ENCODE measurements at regions not wholly inside any gene's neighbourhood (a gene's known extent, or its start where the extent isn't known, plus 50 kb on each side); places are given as distances from the start of the nearest gene placed in this dataset.

DNA sequence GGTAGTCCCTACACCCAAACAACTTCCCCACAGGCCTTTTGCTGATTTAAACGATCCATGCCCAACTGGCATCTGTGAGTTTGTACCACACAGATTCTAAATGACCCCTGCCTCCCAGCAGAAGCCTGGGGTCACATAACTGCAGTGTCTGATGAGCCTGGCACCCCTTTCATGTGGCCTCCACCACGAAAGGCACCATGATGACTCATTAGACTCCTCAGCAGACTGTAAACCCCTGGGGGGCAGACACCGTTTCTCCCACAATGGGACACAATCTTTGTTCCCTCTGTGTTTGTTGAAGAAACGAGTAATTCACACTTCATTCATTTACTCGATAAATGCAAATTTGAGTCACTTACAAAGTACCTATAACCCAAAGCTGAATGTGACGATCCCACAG, 81.6 kb downstream of the CCDC185 start:
- Mint-ChIP-seq H3K4me1 (no peaks in the 10 kb centered on the region), H3K36me3 (ENCODE audit: low read depth) (no peaks in the 10 kb centered on the region), H3K27me3 (peaks cover 9% of the 10 kb centered on the region), H3K9me3 (ENCODE audit: low read depth) (no peaks in the 10 kb centered on the region), H3K4me3 (no peak overlapping the region), H3K27ac (no peak overlapping the region)
- CTCF ChIA-PET, result interaction anchor here (0.7 kb wide), 1 partner anchor 213 kb away, joined by 3 read pairs; no protein-coding TSS in a partner anchor
- ATAC-seq (no peak), DNase-seq (peak; percentile 24)
- intact Hi-C loops (cut with DNase I, micrococcal nuclease), result no loop called here
- POLR2A ChIA-PET, result interaction anchor here (0.6 kb wide), 1 partner anchor 15 kb away, joined by 10 read pairs; no protein-coding TSS in a partner anchor

GRCh38 chr1:223477456-223477855, 84.2 kb downstream of the CCDC185 start:
- ChIA-PET POLR2A (no interaction called here), CTCF (no interaction called here)
- H3K27ac Mint-ChIP-seq, result no peak overlapping the region
- ATAC-seq (no peak), DNase-seq (no peak)
- H3K36me3 Mint-ChIP-seq (ENCODE audit: low read depth), result no peaks in the 10 kb centered on the region
- no peaks in the 10 kb centered on the region for H3K4me1 Mint-ChIP-seq
- H3K9me3 Mint-ChIP-seq (ENCODE audit: low read depth), result no peaks in the 10 kb centered on the region
- H3K27me3 Mint-ChIP-seq, result peaks cover 10% of the 10 kb centered on the region
- no peak overlapping the region for H3K4me3 Mint-ChIP-seq
- intact Hi-C loops (cut with DNase I, micrococcal nuclease), result no loop called here

- ATAC-seq, result no peak
- H3K4me1 Mint-ChIP-seq, result no peaks in the 10 kb centered on the region
- POLR2A ChIA-PET, result no interaction called here
Observed at GRCh38 chr1:223478606-223479005, 85.4 kb downstream of the CCDC185 start.

DNA sequence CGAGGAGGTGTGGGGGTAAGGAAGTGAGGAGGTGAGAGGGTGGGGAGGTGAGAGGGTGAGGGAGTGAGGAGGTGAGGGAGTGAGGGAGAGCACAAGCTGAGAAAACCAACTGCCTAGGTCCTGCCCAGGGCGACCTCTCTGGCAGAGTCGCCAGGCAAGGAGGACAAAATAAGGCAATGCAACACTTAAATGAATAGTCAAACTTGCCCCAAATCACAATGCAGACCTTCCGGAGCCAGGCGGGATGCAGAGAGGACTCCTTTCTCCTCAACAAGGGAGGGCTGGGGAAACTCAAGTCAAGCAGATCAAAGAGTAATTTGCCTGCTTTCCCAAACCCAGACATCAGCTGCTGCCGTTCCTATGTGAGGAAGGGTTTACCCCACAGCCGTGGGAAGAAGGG, 86.0 kb downstream of the CCDC185 start:
- intact Hi-C loops (cut with DNase I, micrococcal nuclease), result no loop called here
- no peak overlapping the region for H3K27ac Mint-ChIP-seq
- H3K4me1 Mint-ChIP-seq, result no peaks in the 10 kb centered on the region
- ChIA-PET POLR2A (interaction anchor here (0.6 kb wide), 1 partner anchor 838 kb away, joined by 4 read pairs; no protein-coding TSS in a partner anchor), CTCF (interaction anchor here (0.6 kb wide), 1 partner anchor 77 kb away, joined by 4 read pairs; no protein-coding TSS in a partner anchor)
- no peaks in the 10 kb centered on the region for H3K36me3 Mint-ChIP-seq (ENCODE audit: low read depth)
- DNase-seq (no peak), ATAC-seq (no peak)
- H3K27me3 Mint-ChIP-seq, result peaks cover 10% of the 10 kb centered on the region
- H3K9me3 Mint-ChIP-seq (ENCODE audit: low read depth), result no peaks in the 10 kb centered on the region
- H3K4me3 Mint-ChIP-seq, result no peak overlapping the region

More at GRCh38 chr1:223478606-223479005, 85.4 kb downstream of the CCDC185 start:
- H3K27me3 Mint-ChIP-seq, result peaks cover 10% of the 10 kb centered on the region
- intact Hi-C loops (cut with DNase I, micrococcal nuclease), result no loop called here
- no peaks in the 10 kb centered on the region for H3K9me3 Mint-ChIP-seq (ENCODE audit: low read depth)
- H3K27ac Mint-ChIP-seq, result no peak overlapping the region
- CTCF ChIA-PET, result no interaction called here
- no peak overlapping the region for H3K4me3 Mint-ChIP-seq
- DNase-seq, result no peak
- H3K36me3 Mint-ChIP-seq (ENCODE audit: low read depth), result no peaks in the 10 kb centered on the region

- CTCF ChIA-PET, result interaction anchor here (0.6 to 0.8 kb wide), 2 partner anchors 76 to 224 kb away, joined by 4 read pairs; no protein-coding TSS in a partner anchor
- H3K9me3 Mint-ChIP-seq (ENCODE audit: low read depth), result no peaks in the 10 kb centered on the region
- POLR2A ChIA-PET, result interaction anchor here (0.6 kb wide), 1 partner anchor 837 kb away, joined by 4 read pairs; no protein-coding TSS in a partner anchor
- peaks cover 10% of the 10 kb centered on the region for H3K27me3 Mint-ChIP-seq
- ATAC-seq (no peak), DNase-seq (no peak)
- H3K4me1 Mint-ChIP-seq, result no peaks in the 10 kb centered on the region
- H3K4me3 Mint-ChIP-seq, result no peak overlapping the region
- intact Hi-C loops (cut with DNase I, micrococcal nuclease), result no loop called here
- H3K27ac Mint-ChIP-seq, result no peak overlapping the region
- no peaks in the 10 kb centered on the region for H3K36me3 Mint-ChIP-seq (ENCODE audit: low read depth)
Observed at GRCh38 chr1:223479718-223480425, 86.7 kb downstream of the CCDC185 start.

DNA sequence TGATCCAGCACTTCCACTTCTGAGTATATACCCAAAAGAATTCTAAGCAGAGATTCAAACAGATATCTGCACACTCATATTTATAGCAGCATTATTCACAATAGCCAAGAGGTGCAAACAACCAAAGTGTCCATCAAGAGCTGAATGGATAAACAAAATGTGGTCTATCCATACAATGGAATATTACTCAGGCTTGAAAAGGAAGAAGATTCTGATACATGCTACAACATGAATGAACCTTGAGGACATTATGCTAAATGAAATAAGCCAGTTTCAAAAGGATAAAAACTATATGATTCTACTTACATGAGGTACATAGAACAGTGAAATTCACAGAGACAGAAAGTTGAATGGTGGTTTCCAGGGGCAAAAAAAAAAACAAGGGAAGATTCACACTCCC, 88.9 kb downstream of the CCDC185 start:
- intact Hi-C loops (cut with DNase I, micrococcal nuclease), result no loop called here
- no peak for ATAC-seq
- no peak overlapping the region for H3K27ac Mint-ChIP-seq
- H3K4me1 Mint-ChIP-seq, result peaks cover 6% of the 10 kb centered on the region
- H3K36me3 Mint-ChIP-seq (ENCODE audit: low read depth), result no peaks in the 10 kb centered on the region
- H3K9me3 Mint-ChIP-seq (ENCODE audit: low read depth), result no peaks in the 10 kb centered on the region
- no peak overlapping the region for H3K4me3 Mint-ChIP-seq
- H3K27me3 Mint-ChIP-seq, result peaks cover 10% of the 10 kb centered on the region
- DNase-seq, result no peak
- POLR2A ChIA-PET, result no interaction called here
- CTCF ChIA-PET, result interaction anchor here (0.6 kb wide), 1 partner anchor 324 kb away, joined by 4 read pairs; no protein-coding TSS in a partner anchor

DNA sequence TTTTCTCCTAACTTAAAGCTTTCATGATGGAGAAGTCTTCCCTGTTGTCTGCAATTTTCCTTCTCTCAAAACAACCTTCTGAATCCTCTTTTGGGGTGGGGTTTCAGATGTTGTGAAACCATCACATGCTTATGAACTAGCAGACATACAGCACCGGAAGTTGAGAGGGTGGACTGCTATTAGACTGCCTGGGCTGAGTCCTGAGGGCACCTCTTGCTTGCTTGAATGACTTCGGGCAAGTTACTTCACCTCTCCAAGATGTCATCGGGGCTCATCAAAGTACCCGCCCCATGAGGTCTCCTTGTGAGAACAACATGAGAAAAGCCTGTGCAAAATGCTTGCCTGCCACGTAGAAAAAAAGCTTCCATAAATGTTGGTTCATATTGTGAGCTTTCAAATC, 89.6 kb downstream of the CCDC185 start:
- DNase-seq (no peak), ATAC-seq (peak; percentile 30)
- H3K9me3 Mint-ChIP-seq (ENCODE audit: low read depth), result no peaks in the 10 kb centered on the region
- CTCF ChIA-PET, result interaction anchor here (0.6 to 0.8 kb wide), 3 partner anchors 145 to 393 kb away, joined by 3 to 4 read pairs (median 4); no protein-coding TSS in a partner anchor
- H3K4me3 Mint-ChIP-seq, result no peak overlapping the region
- POLR2A ChIA-PET, result no interaction called here
- H3K27ac Mint-ChIP-seq, result no peak overlapping the region
- H3K4me1 Mint-ChIP-seq, result peaks cover 6% of the 10 kb centered on the region
- H3K27me3 Mint-ChIP-seq, result peaks cover 8% of the 10 kb centered on the region
- intact Hi-C loops (cut with DNase I, micrococcal nuclease), result no loop called here
- H3K36me3 Mint-ChIP-seq (ENCODE audit: low read depth), result no peaks in the 10 kb centered on the region

- ChIA-PET POLR2A (no interaction called here), CTCF (interaction anchor here (0.6 to 0.8 kb wide), 2 partner anchors 145 to 394 kb away, joined by 3 to 4 read pairs; no protein-coding TSS in a partner anchor)
- Mint-ChIP-seq H3K36me3 (ENCODE audit: low read depth) (no peaks in the 10 kb centered on the region), H3K4me1 (peaks cover 6% of the 10 kb centered on the region), H3K9me3 (ENCODE audit: low read depth) (no peaks in the 10 kb centered on the region), H3K4me3 (no peak overlapping the region), H3K27ac (no peak overlapping the region), H3K27me3 (peaks cover 3% of the 10 kb centered on the region)
- no peak for DNase-seq
- ATAC-seq, result no peak
- intact Hi-C loops (cut with DNase I, micrococcal nuclease), result no loop called here
Observed at GRCh38 chr1:223483511-223483910, 90.3 kb downstream of the CCDC185 start.

- no peak for DNase-seq
- no peaks in the 10 kb centered on the region for H3K9me3 Mint-ChIP-seq (ENCODE audit: low read depth)
- H3K36me3 Mint-ChIP-seq (ENCODE audit: low read depth), result no peaks in the 10 kb centered on the region
- ChIA-PET CTCF (interaction anchor here (0.6 to 1.2 kb wide), 2 partner anchors 68 to 198 kb away, joined by 3 to 4 read pairs; no protein-coding TSS in a partner anchor), POLR2A (no interaction called here)
- no peak for ATAC-seq
- H3K27ac Mint-ChIP-seq, result no peak overlapping the region
- no peaks in the 10 kb centered on the region for H3K27me3 Mint-ChIP-seq
- peaks cover 7% of the 10 kb centered on the region for H3K4me1 Mint-ChIP-seq
- no peak overlapping the region for H3K4me3 Mint-ChIP-seq
- intact Hi-C loops (cut with DNase I, micrococcal nuclease), result no loop called here
Observed at GRCh38 chr1:223486366-223486765, 93.2 kb downstream of the CCDC185 start.

DNA sequence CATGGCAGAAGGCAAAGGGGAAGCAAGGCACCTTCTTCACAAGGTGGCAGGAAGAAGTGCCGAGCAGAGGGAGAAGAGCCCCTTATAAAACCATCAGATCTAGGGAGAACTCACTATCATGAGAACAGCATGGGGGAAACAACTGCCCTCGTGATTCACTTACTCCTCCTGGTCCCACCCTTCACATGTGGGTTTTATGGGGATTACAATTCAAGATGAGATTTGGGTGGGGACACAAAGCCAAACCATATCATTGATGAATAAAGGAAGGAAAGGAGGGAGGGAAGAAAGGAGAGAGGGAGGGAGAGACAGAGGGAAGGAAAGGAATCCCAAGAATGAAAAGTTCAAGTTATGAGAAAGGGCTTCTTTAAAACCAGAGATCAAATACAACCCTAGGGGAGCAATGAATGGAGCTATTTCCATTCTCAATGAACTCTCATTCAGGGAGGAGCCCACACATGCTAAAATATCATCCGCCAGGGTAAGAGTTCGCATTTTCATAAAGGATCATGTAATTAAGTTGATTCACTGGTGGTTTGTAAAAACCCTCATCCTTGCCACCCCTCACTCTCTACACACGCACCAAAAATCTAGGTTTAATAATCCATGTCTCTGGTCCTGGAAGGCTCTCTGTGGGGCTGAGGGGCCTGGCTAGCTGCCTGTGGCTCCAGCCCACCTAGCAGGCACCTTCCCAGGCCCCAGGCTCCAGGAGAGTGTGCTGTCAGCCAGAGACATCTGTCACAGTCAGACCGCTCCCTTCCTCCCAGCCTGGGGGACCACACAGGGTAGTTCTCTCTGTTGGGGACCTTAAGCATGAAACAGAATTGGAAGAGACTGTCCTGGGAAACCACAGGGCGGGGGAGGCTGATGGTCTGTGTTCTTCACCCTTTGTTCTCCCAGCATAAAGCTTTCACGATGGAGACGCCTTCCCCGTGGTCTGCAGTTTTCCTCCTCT, 94.0 kb downstream of the CCDC185 start:
- intact Hi-C loops (cut with DNase I, micrococcal nuclease), result no loop called here
- POLR2A ChIA-PET, result no interaction called here
- H3K36me3 Mint-ChIP-seq (ENCODE audit: low read depth), result no peaks in the 10 kb centered on the region
- no peak overlapping the region for H3K27ac Mint-ChIP-seq
- H3K4me3 Mint-ChIP-seq, result no peak overlapping the region
- H3K9me3 Mint-ChIP-seq (ENCODE audit: low read depth), result no peaks in the 10 kb centered on the region
- DNase-seq (no peak), ATAC-seq (no peak)
- no peaks in the 10 kb centered on the region for H3K27me3 Mint-ChIP-seq
- peaks cover 7% of the 10 kb centered on the region for H3K4me1 Mint-ChIP-seq
- CTCF ChIA-PET, result interaction anchor here (0.6 to 1.3 kb wide), 4 partner anchors 31 to 197 kb away, joined by 3 to 5 read pairs (median 4); no protein-coding TSS in a partner anchor

- intact Hi-C loops (cut with DNase I, micrococcal nuclease), result no loop called here
- Mint-ChIP-seq H3K9me3 (ENCODE audit: low read depth) (no peaks in the 10 kb centered on the region), H3K27ac (no peak overlapping the region), H3K27me3 (no peaks in the 10 kb centered on the region), H3K36me3 (ENCODE audit: low read depth) (no peaks in the 10 kb centered on the region), H3K4me1 (peaks cover 7% of the 10 kb centered on the region), H3K4me3 (no peak overlapping the region)
- DNase-seq (no peak), ATAC-seq (no peak)
- POLR2A ChIA-PET, result no interaction called here
- CTCF ChIA-PET, result interaction anchor here (0.7 to 1.3 kb wide), 4 partner anchors 31 to 287 kb away, joined by 3 to 5 read pairs (median 3); no protein-coding TSS in a partner anchor
Observed at GRCh38 chr1:223487887-223488259, 94.7 kb downstream of the CCDC185 start.

Measured in activated CD4-positive, alpha-beta T cell treated with anti-CD3 and anti-CD28 coated beads for 36 hours (primary cell).